ENCODE measurements at regions not wholly inside any gene's neighbourhood (a gene's known extent, or its start where the extent isn't known, plus 50 kb on each side); places are given as distances from the start of the nearest gene placed in this dataset.

GRCh38 chr1:99180915-99181314 lies 83.4 kb upstream of the PLPPR4 start:
- Histone ChIP-seq H3K9me3 (ENCODE audit: control insufficient read depth, insufficient read depth, low read length) (no peaks in the 10 kb centered on the region), H3F3A (ENCODE audit: control insufficient read depth, insufficient read depth) (no peaks in the 10 kb centered on the region), H3K27me3 (ENCODE audit: control insufficient read depth, low read length) (no peaks in the 10 kb centered on the region), H3K27ac (ENCODE audit: low read depth, low read length) (no peak overlapping the region), H4K20me1 (ENCODE audit: control insufficient read depth, insufficient read depth, low read depth, low read length) (no peaks in the 10 kb centered on the region), H3K4me3 (ENCODE audit: low read length) (no peak overlapping the region), H3K79me2 (ENCODE audit: control insufficient read depth, low read length) (no peaks in the 10 kb centered on the region), H3K4me2 (ENCODE audit: low read length) (no peak overlapping the region), H3K4me1 (ENCODE audit: control insufficient read depth, low read length) (no peaks in the 10 kb centered on the region), H3K36me3 (ENCODE audit: control insufficient read depth, low read length) (no peaks in the 10 kb centered on the region), H3K9me2 (replicated peaks; ENCODE audit: control insufficient read depth, low read length) (no peaks in the 10 kb centered on the region)
- TF ChIP-seq EZH2phosphoT487 (IDR thresholded peaks at IDR 0.05; ENCODE audit: borderline replicate concordance, low read length) = no peak
- TF ChIP-seq CTCF (IDR thresholded peaks at IDR 0.05; ENCODE audit: low read depth, low read length, poor library complexity, severe bottlenecking) = no peak

- Histone ChIP-seq H3K9me2 (replicated peaks; ENCODE audit: control insufficient read depth, low read length) (no peaks in the 10 kb centered on the region), H3K4me2 (ENCODE audit: low read length) (no peak overlapping the region), H3K4me1 (ENCODE audit: control insufficient read depth, low read length) (no peaks in the 10 kb centered on the region), H3F3A (ENCODE audit: control insufficient read depth, insufficient read depth) (no peaks in the 10 kb centered on the region), H3K27me3 (ENCODE audit: control insufficient read depth, low read length) (no peaks in the 10 kb centered on the region), H3K79me2 (ENCODE audit: control insufficient read depth, low read length) (no peaks in the 10 kb centered on the region), H3K27ac (ENCODE audit: low read depth, low read length) (no peak overlapping the region), H4K20me1 (ENCODE audit: control insufficient read depth, insufficient read depth, low read depth, low read length) (no peaks in the 10 kb centered on the region), H3K4me3 (ENCODE audit: low read length) (no peak overlapping the region), H3K9me3 (ENCODE audit: control insufficient read depth, insufficient read depth, low read length) (no peaks in the 10 kb centered on the region), H3K36me3 (ENCODE audit: control insufficient read depth, low read length) (no peaks in the 10 kb centered on the region)
- no peak for TF ChIP-seq CTCF (IDR thresholded peaks at IDR 0.05; ENCODE audit: low read depth, low read length, poor library complexity, severe bottlenecking)
- no peak for TF ChIP-seq EZH2phosphoT487 (IDR thresholded peaks at IDR 0.05; ENCODE audit: borderline replicate concordance, low read length)
Measured at GRCh38 chr1:99181892-99182291, 82.4 kb upstream of the PLPPR4 start.

- Histone ChIP-seq H3K4me2 (ENCODE audit: low read length) (no peak overlapping the region), H3K27me3 (ENCODE audit: control insufficient read depth, low read length) (no peaks in the 10 kb centered on the region), H3K9me2 (replicated peaks; ENCODE audit: control insufficient read depth, low read length) (no peaks in the 10 kb centered on the region), H4K20me1 (ENCODE audit: control insufficient read depth, insufficient read depth, low read depth, low read length) (no peaks in the 10 kb centered on the region), H3K4me1 (ENCODE audit: control insufficient read depth, low read length) (no peaks in the 10 kb centered on the region), H3K79me2 (ENCODE audit: control insufficient read depth, low read length) (no peaks in the 10 kb centered on the region), H3K9me3 (ENCODE audit: control insufficient read depth, insufficient read depth, low read length) (no peaks in the 10 kb centered on the region), H3K27ac (ENCODE audit: low read depth, low read length) (no peak overlapping the region), H3F3A (ENCODE audit: control insufficient read depth, insufficient read depth) (no peaks in the 10 kb centered on the region), H3K36me3 (ENCODE audit: control insufficient read depth, low read length) (no peaks in the 10 kb centered on the region), H3K4me3 (ENCODE audit: low read length) (no peak overlapping the region)
- no peak for TF ChIP-seq EZH2phosphoT487 (IDR thresholded peaks at IDR 0.05; ENCODE audit: borderline replicate concordance, low read length)
- no peak for TF ChIP-seq CTCF (IDR thresholded peaks at IDR 0.05; ENCODE audit: low read depth, low read length, poor library complexity, severe bottlenecking)
Measured at GRCh38 chr1:99185196-99185595, 79.1 kb upstream of the PLPPR4 start.

GRCh38 chr1:99193431-99193830 lies 70.9 kb upstream of the PLPPR4 start:
- no peak for TF ChIP-seq CTCF (IDR thresholded peaks at IDR 0.05; ENCODE audit: low read depth, low read length, poor library complexity, severe bottlenecking)
- TF ChIP-seq EZH2phosphoT487 (IDR thresholded peaks at IDR 0.05; ENCODE audit: borderline replicate concordance, low read length) = no peak
- no peaks in the 10 kb centered on the region for H3K9me3 ChIP-seq (ENCODE audit: control insufficient read depth, insufficient read depth, low read length)
- H3K79me2 ChIP-seq (ENCODE audit: control insufficient read depth, low read length) = no peaks in the 10 kb centered on the region
- H3K4me2 ChIP-seq (ENCODE audit: low read length) = no peak overlapping the region
- no peaks in the 10 kb centered on the region for H3F3A ChIP-seq (ENCODE audit: control insufficient read depth, insufficient read depth)
- no peak overlapping the region for H3K4me3 ChIP-seq (ENCODE audit: low read length)
- no peaks in the 10 kb centered on the region for H4K20me1 ChIP-seq (ENCODE audit: control insufficient read depth, insufficient read depth, low read depth, low read length)
- H3K36me3 ChIP-seq (ENCODE audit: control insufficient read depth, low read length) = no peaks in the 10 kb centered on the region
- H3K27ac ChIP-seq (ENCODE audit: low read depth, low read length) = no peak overlapping the region
- no peaks in the 10 kb centered on the region for H3K9me2 ChIP-seq (replicated peaks; ENCODE audit: control insufficient read depth, low read length)
- no peaks in the 10 kb centered on the region for H3K4me1 ChIP-seq (ENCODE audit: control insufficient read depth, low read length)
- H3K27me3 ChIP-seq (ENCODE audit: control insufficient read depth, low read length) = no peaks in the 10 kb centered on the region
